Heart left ventricle (tissue), 16 donors: ENCODE measurements at regions not wholly inside any gene's neighbourhood (a gene's known extent, or its start where the extent isn't known, plus 50 kb on each side); places are given as distances from the start of the nearest gene placed in this dataset.

ENCODE experiments used
- ATAC-seq, 4 donors: fragments of 200-7000 bp; cut with Tn5 transposase; one replicate each; pipeline ENCODE4 v1.9.1; 2020 to 2022; ENCODE audit warnings: moderate library complexity in 4 of 4, mild to moderate bottlenecking in 3 of 4, moderate number of reproducible peaks in 1 of 4
- DNase-seq, 5 donors: peaks; one replicate each; pipeline ENCODE4 v3.0.0-alpha.2; 2020
- H3K27ac ChIP-seq, 12 donors: fragments of 200-600 bp; sonication (generic) in 4 of 12; one replicate each; pipeline versions ENCODE4 v1.5.0 to v1.8.0; 2016 to 2022; ENCODE audit warnings: mild to moderate bottlenecking in 2 of 12
- H3K27me3 ChIP-seq, 9 donors: fragments of 200-600 bp; sonication (generic) in 2 of 9; one replicate each; pipeline versions ENCODE4 v1.5.1 to v1.8.0; 2016 to 2022; ENCODE audit warnings: mild to moderate bottlenecking in 3 of 9
- H3K36me3 ChIP-seq, 9 donors: fragments of 200-600 bp; sonication (generic) in 2 of 9; one replicate each; pipeline versions ENCODE4 v1.5.0 to v1.8.0; 2018 to 2022; ENCODE audit warnings: mild to moderate bottlenecking in 2 of 9
- H3K4me1 ChIP-seq, 12 donors: fragments of 200-600 bp; sonication (generic) in 4 of 12; one replicate each; pipeline versions ENCODE4 v1.5.0 to v1.8.0; 2016 to 2022; ENCODE audit warnings: mild to moderate bottlenecking in 3 of 12
- H3K4me3 ChIP-seq, 12 donors: fragments of 200-600 bp; sonication (generic) in 4 of 12; one replicate each; pipeline versions ENCODE4 v1.5.0 to v1.8.0; 2017 to 2022; ENCODE audit warnings: mild to moderate bottlenecking in 9 of 12, moderate library complexity in 4 of 12
- H3K9me3 ChIP-seq, 12 donors: fragments of 200-600 bp; sonication (generic) in 4 of 12; one replicate each; pipeline versions ENCODE4 v1.5.0 to v1.8.0; 2016 to 2022; ENCODE audit warnings: mild to moderate bottlenecking in 1 of 12
- CTCF ChIP-seq, 12 donors: fragments of 200-600 bp; sonication (generic) in 4 of 12; IDR thresholded peaks; one replicate each; pipeline versions ENCODE4 v1.5.0 to v1.8.0; 2018 to 2022; ENCODE audit warnings: antibody characterized with exemption in 12 of 12, mild to moderate bottlenecking in 5 of 12
- POLR2A ChIP-seq, 2 donors: fragments of 450-650 bp; IDR thresholded peaks; one replicate each; pipeline ENCODE4 v1.6.1; 2017; ENCODE audit warnings: antibody characterized with exemption in 2 of 2, mild to moderate bottlenecking in 2 of 2, moderate library complexity in 2 of 2
- WGBS, 4 donors: extraction: QIAGEN DNeasy Blood & Tissue Kit in 2 of 4; methylation state at CpG; one replicate each; pipeline versions ENCODE4 v1.1.5 to v1.1.7; 2013 to 2018; 5-methylcytosine and 5-hydroxymethylcytosine counted together
- intact Hi-C, 10 donors: fragments of 100-400 bp; cut with DNase I; formaldehyde crosslinking; loops; one replicate each; pipeline versions ENCODE4 v1.11.1 to v1.14.2; 2022
- donor health status: ischemic (EF 13 %, LVEDD 7.1; RV severe dilation, severe dysfunction).
- donor health status: healthy with polysubstance abuse.
- donor health status: DM: no; HTN: yes; CAD: no.
- donor health status: DM: no; HTN: no; CAD: no.
- donor health status: ischemic (EF 25% LVEDD 6.9; RV normal size, moderate dysfunction).
- donor health status: ischemic (EF 25% LVEDD 5.7; RV mildly dilated, moderate dysfunction).
- donor health status: healthy.
- donor health status: DM: yes; HTN: yes; CAD: no.
- donor health status: ischemic (EF 35%, LVEDD 5.7; RV mildly dilated, moderate dysfunction).
- donor health status: nonischemic (EF 11% LVEDD 7.7; RV severe dilation, severe dysfunction).
- donor health status: DM: yes; HTN: yes; CAD: no.
- donor health status: PGD.
- donor health status: ischemic (EF 29% LVEDD 5.4; RV normal size, mild dysfunction).
- donor health status: nonischemic (EF 23%, LVEDD 6.1; RV moderate dilation, normal function).

- H3K27ac ChIP-seq: no peak overlapping the region
- no peak for ATAC-seq
- WGBS, 4 donors: 90 to 100% (median 96%) methylated on average over 1 to 5 of the region's 5 CpGs
- H3K4me1 ChIP-seq: no peaks in the 10 kb centered on the region
- DNase-seq: no peak
- H3K4me3 ChIP-seq: no peak overlapping the region
- H3K27me3 ChIP-seq: no peaks in the 10 kb centered on the region
- peaks cover 0 to 10% (median 0%) of the 10 kb centered on the region in 12 donors for H3K9me3 ChIP-seq
- H3K36me3 ChIP-seq: no peaks in the 10 kb centered on the region
- intact Hi-C loops: no loop called here
- no peak for TF ChIP-seq POLR2A (IDR thresholded peaks at IDR 0.05)
- TF ChIP-seq CTCF (IDR thresholded peaks at IDR 0.05): no peak
These were observed 398.6 kb upstream of the RASGEF1B start for GRCh38 chr4:81870275-81870674.

- intact Hi-C loops: no loop called here
These were observed 388.4 kb upstream of the RASGEF1B start for GRCh38 chr4:81860111-81860510.

GRCh38 chr4:81854406-81854805, 382.7 kb upstream of the RASGEF1B start:
- H3K36me3 ChIP-seq: no peaks in the 10 kb centered on the region
- no peaks in the 10 kb centered on the region for H3K27me3 ChIP-seq
- DNase-seq (no peak), ATAC-seq (no peak)
- WGBS, 4 donors: 94 to 100% (median 97%) methylated on average over 1 of the region's 1 CpG
- no peak overlapping the region for H3K27ac ChIP-seq
- H3K9me3 ChIP-seq: peaks cover 0 to 7% (median 1%) of the 10 kb centered on the region in 12 donors
- intact Hi-C loops: no loop called here
- no peak for TF ChIP-seq CTCF (IDR thresholded peaks at IDR 0.05)
- TF ChIP-seq POLR2A (IDR thresholded peaks at IDR 0.05): no peak
- H3K4me3 ChIP-seq: no peak overlapping the region
- H3K4me1 ChIP-seq: no peaks in the 10 kb centered on the region

More at GRCh38 chr4:81860111-81860510, 388.4 kb upstream of the RASGEF1B start:
- ATAC-seq (no peak), DNase-seq (no peak)
- Histone ChIP-seq H3K27me3 (no peaks in the 10 kb centered on the region), H3K27ac (no peak overlapping the region), H3K4me1 (no peaks in the 10 kb centered on the region), H3K4me3 (no peak overlapping the region), H3K9me3 (peaks cover 0 to 10% (median 0%) of the 10 kb centered on the region in 12 donors), H3K36me3 (no peaks in the 10 kb centered on the region)
- no peak for TF ChIP-seq POLR2A (IDR thresholded peaks at IDR 0.05)

- 76 to 90% (median 78%) methylated on average over 1 of the region's 1 CpG for WGBS, 4 donors
- Histone ChIP-seq H3K9me3 (peaks cover 0 to 7% (median 1%) of the 10 kb centered on the region in 12 donors), H3K36me3 (no peaks in the 10 kb centered on the region), H3K4me3 (no peak overlapping the region), H3K4me1 (no peaks in the 10 kb centered on the region), H3K27ac (no peak overlapping the region), H3K27me3 (no peaks in the 10 kb centered on the region)
- intact Hi-C loops: no loop called here
- TF ChIP-seq CTCF (IDR thresholded peaks at IDR 0.05): no peak
- TF ChIP-seq POLR2A (IDR thresholded peaks at IDR 0.05): no peak
- ATAC-seq: no peak
- no peak for DNase-seq
These were observed 380.5 kb upstream of the RASGEF1B start for GRCh38 chr4:81852031-81852715.

GRCh38 chr4:81850701-81851100, 379.0 kb upstream of the RASGEF1B start:
- H3K27ac ChIP-seq: no peak overlapping the region
- no peak overlapping the region for H3K4me3 ChIP-seq
- H3K4me1 ChIP-seq: peaks cover 0 to 2% (median 0%) of the 10 kb centered on the region in 12 donors
- no peaks in the 10 kb centered on the region for H3K27me3 ChIP-seq
- WGBS, 4 donors: 40 to 64% (median 60%) methylated on average over 1 of the region's 1 CpG
- H3K9me3 ChIP-seq: peaks cover 0 to 7% (median 1%) of the 10 kb centered on the region in 12 donors
- H3K36me3 ChIP-seq: no peaks in the 10 kb centered on the region
- no peak for TF ChIP-seq CTCF (IDR thresholded peaks at IDR 0.05)
- no peak for TF ChIP-seq POLR2A (IDR thresholded peaks at IDR 0.05)
- DNase-seq (no peak), ATAC-seq (no peak)
- intact Hi-C loops: no loop called here
